Duodenal mucosa (tissue), 2 donors: ENCODE measurements at regions not wholly inside any gene's neighbourhood (a gene's known extent, or its start where the extent isn't known, plus 50 kb on each side); places are given as distances from the start of the nearest gene placed in this dataset.
"Not testable (repeated sequence)": the region's sequence is repeated elsewhere in the genome, so short reads cannot be mapped to it uniquely, and the experiment has no call there.

Experiments used
- H3K27ac ChIP-seq: one replicate; pipeline ENCODE4 v1.7.0; 2013; ENCODE audit warnings: low read depth, low read length
- H3K27me3 ChIP-seq, 2 donors: one replicate each; pipeline ENCODE4 v1.7.0; 2013; ENCODE audit warnings: low read length in 2 of 2, control low read depth in 1 of 2; ENCODE audit not compliant: insufficient read depth in 2 of 2, control insufficient read depth in 1 of 2
- H3K36me3 ChIP-seq, 2 donors: one replicate each; pipeline ENCODE4 v1.7.0; 2013; ENCODE audit warnings: low read length in 2 of 2, control low read depth in 1 of 2; ENCODE audit not compliant: insufficient read depth in 2 of 2, control insufficient read depth in 1 of 2
- H3K4me1 ChIP-seq, 2 donors: one replicate each; pipeline ENCODE4 v1.7.0; 2013; ENCODE audit warnings: low read length in 2 of 2, control low read depth in 1 of 2; ENCODE audit not compliant: insufficient read depth in 2 of 2, control insufficient read depth in 1 of 2
- H3K4me3 ChIP-seq, 2 donors: one replicate each; pipeline ENCODE4 v1.7.0; 2013; ENCODE audit warnings: low read length in 2 of 2, low read depth in 1 of 2
- H3K9ac ChIP-seq, 2 donors: one replicate each; pipeline ENCODE4 v1.7.0; 2013; ENCODE audit warnings: low read length in 2 of 2, low read depth in 1 of 2
- H3K9me3 ChIP-seq, 2 donors: one replicate each; pipeline ENCODE4 v1.7.0; 2013; ENCODE audit warnings: low read length in 2 of 2, control low read depth in 1 of 2; ENCODE audit not compliant: control insufficient read depth in 1 of 2

DNA sequence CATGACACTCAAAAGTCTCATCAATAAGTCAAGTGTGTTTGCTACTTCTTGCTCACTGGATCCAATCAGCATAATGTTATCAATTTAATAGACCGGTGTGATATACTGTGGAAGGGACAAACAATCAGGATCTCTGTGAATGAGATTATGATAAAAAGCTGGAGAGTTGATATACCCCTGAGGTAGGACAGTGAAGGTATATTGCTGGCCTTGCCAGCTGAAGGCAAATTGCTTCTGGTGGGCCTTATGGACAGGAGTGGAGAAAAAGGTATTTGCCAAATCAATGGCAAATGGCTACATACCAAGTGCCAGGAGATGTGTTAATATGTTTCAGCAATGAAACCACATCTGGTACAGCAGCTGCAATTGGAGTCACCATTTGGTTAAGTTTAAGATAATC lies 134.4 kb upstream of the TENT5A start:
- H3K4me1 ChIP-seq, H3K27me3 ChIP-seq, H3K27ac ChIP-seq, H3K9ac ChIP-seq, H3K36me3 ChIP-seq, H3K4me3 ChIP-seq, H3K9me3 ChIP-seq: not testable (repeated sequence)

DNA sequence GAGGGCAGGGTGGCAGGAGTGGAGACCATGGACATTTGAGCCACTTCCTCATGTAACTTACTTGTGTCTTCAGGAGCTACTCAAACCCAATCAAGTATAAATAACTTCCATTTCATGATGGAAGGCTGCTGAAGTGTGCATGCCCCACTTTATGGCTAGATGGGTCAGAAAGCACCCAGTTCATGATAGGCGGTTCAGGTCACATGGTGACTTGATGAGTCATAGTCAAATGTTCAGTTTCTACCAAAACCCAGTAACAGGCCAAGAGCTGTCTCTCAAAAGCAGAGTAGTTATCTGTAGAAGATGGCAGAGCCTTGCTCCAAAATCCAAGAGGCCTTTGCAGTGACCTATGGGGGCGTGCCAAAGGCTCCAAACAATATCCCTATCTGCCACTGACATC lies 133.7 kb upstream of the TENT5A start:
- Histone ChIP-seq H3K4me1 (no peaks in the 10 kb centered on the region), H3K9me3 (no peaks in the 10 kb centered on the region), H3K4me3 (no peak overlapping the region), H3K9ac (no peak overlapping the region), H3K27ac (no peak overlapping the region), H3K36me3 (no peaks in the 10 kb centered on the region), H3K27me3 (no peaks in the 10 kb centered on the region)

DNA sequence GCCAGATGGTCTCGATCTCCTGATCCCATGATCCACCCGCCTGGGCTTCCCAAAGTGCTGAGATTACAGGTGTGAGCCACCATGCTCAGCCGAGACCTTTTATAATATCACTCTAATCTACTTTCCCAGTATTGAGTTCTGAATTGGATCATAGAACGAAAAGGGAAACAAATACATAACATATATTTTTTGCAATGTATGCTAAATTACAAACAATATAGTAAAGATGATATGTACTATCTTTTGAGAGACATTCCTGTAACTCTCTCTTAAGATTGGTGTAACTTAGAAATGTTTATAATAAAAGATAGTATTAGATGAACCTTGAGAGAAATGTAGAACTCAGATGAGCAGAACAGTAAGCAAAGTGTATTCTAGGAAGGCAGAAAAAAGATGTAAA lies 129.2 kb upstream of the TENT5A start:
- Histone ChIP-seq H3K27me3 (no peaks in the 10 kb centered on the region), H3K36me3 (no peaks in the 10 kb centered on the region), H3K27ac (no peak overlapping the region), H3K9ac (no peak overlapping the region), H3K9me3 (no peaks in the 10 kb centered on the region), H3K4me3 (no peak overlapping the region), H3K4me1 (no peaks in the 10 kb centered on the region)

DNA sequence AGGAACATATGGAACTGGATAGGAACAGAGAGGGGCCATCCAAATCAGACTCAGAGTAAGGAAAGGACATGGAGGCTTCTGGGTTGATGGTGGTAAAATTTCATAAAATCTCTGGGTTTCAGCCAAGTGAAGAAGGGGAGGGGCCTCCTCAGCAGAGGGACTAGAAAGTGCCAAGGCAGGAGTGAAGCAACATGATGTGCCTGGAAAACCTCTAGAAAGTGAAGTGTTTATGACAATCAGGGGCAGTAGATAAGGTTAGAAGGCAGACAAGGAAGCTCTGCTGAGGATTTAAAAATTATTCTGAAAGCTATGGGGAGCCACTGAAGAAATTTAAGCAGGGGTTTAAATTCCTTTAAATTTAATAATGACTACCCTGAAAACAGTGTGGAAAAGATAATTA lies 126.0 kb upstream of the TENT5A start:
- Histone ChIP-seq H3K27me3 (no peaks in the 10 kb centered on the region), H3K9me3 (no peaks in the 10 kb centered on the region), H3K9ac (no peak overlapping the region), H3K4me1 (no peaks in the 10 kb centered on the region), H3K27ac (no peak overlapping the region), H3K4me3 (no peak overlapping the region), H3K36me3 (no peaks in the 10 kb centered on the region)

DNA sequence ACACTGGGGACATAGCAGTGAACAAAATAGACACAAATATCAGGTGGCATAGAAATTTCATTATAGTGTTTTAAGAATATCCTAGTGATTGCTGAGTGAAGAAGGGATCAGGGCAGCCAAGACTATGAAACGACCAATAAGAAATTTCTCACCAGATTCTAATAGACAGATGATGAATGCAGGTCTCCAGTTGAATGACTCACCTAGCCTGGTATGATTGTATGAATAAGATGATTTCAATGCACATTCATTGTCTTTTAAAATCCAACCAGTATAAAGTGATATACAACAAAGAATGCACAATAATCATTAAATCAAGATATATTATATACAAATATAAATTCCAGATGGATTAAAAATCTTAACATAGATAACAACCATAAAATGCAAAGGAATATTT lies 124.5 kb upstream of the TENT5A start:
- H3K36me3 ChIP-seq: no peaks in the 10 kb centered on the region
- no peaks in the 10 kb centered on the region for H3K4me1 ChIP-seq
- no peak overlapping the region for H3K27ac ChIP-seq

DNA sequence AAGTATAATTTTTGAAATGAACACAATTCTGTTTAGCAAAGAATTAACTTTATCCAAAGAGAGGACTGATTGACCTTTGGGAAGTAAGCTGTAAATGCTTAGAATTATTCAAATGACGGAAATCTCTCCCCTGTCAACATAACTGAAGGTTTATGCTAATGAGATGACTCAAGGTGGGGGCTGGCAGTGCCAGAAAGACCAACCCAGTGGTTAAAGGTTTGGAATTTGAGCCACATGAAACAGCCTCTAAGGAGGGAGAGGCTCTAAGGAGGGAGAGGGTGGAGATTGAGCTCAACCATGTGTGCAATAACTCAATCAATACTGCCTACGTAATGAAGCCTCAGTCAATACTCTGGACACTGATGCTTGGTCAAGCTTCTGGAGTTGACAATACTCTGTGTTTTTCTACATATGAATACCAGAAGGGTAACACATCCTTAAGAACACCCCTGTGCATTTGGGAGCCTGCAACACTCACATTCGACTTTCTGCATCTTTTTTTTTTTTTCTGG lies 123.4 kb upstream of the TENT5A start:
- H3K9ac ChIP-seq: no peak overlapping the region
- H3K27ac ChIP-seq: no peak overlapping the region
- H3K9me3 ChIP-seq: no peaks in the 10 kb centered on the region
- H3K27me3 ChIP-seq: no peaks in the 10 kb centered on the region
- H3K4me1 ChIP-seq: no peaks in the 10 kb centered on the region
- no peak overlapping the region for H3K4me3 ChIP-seq
- H3K36me3 ChIP-seq: no peaks in the 10 kb centered on the region

More for the DNA sequence above, 124.5 kb upstream of the TENT5A start:
- no peak overlapping the region for H3K4me3 ChIP-seq
- H3K27me3 ChIP-seq: no peaks in the 10 kb centered on the region
- no peak overlapping the region for H3K9ac ChIP-seq
- no peaks in the 10 kb centered on the region for H3K9me3 ChIP-seq

DNA sequence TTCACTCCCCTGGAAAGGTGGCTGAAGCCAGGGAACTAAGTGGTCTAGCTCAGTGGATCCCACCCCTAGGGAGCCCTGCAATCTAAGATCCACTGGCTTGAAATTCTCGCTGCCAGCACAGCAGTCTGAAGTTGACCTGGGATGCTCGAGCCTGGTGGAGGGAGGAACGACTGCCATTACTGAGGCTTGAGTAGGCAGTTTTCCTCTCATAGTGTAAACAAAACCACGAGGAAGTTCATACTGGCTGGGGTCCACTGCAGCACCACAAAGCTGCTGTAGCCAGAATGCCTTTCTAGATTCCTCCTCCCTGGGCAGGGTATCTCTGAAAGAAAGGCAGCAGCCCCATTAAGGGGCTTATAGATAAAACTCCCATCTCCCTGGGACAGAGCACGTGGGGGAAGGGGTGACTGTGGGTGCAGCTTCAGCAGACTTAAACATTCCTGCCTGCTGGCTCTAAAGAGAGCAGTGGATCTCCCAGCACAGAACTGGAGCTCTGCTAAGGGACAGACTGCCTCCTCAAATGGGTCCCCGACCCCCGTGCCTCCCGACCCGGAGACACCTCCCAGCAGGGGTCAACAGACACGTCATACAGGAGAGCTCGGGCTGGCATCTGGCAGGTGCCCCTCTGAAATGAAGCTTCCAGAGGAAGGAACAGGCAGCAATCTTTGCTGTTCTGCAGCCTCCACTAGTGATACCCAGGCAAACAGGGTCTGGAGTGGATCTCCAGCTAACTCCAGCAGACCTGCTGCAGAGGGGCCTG lies 117.4 kb upstream of the TENT5A start:
- not testable (repeated sequence) for H3K27me3 ChIP-seq, H3K9me3 ChIP-seq, H3K36me3 ChIP-seq, H3K9ac ChIP-seq, H3K4me1 ChIP-seq, H3K4me3 ChIP-seq, H3K27ac ChIP-seq

DNA sequence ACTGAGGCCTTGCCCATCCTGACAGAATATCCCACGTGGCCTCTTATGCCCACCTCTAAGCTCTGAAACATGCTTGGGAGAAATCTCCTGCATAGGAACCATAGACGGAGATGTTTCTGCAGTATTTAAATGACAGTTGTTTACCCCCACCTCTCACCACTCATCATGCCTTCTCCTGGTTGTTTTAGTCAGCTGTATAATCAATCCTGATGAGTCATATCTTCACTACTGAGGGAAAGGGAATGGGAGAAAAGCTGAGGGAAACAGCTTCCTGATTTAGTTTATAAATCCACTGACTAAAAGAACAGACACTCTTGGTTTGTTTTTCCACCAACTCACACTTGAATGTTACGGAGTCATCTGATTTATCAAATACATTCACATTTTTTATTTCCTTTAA lies 113.2 kb upstream of the TENT5A start:
- Histone ChIP-seq H3K27me3 (no peaks in the 10 kb centered on the region), H3K27ac (no peak overlapping the region), H3K9ac (no peak overlapping the region), H3K4me1 (no peaks in the 10 kb centered on the region), H3K4me3 (no peak overlapping the region), H3K9me3 (no peaks in the 10 kb centered on the region), H3K36me3 (no peaks in the 10 kb centered on the region)

DNA sequence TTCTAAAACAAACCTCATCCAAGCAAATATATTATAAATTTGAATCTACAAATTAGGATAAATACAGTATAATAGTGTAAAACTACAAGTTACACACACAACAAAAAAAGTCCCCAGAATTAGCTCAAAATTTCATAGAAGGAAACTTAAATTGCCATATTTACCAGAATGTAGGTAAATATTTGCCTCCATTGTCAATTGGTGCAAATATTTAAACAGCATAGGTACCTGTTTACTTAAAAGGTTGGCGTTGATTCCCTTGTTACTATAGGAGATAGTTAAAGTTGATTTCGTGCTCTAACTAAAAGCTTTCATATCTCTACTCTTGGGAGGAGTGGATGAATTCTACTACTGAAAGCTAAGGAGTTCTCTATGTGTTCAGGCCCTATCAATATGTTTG lies 111.6 kb upstream of the TENT5A start:
- H3K9ac ChIP-seq: no peak overlapping the region
- no peak overlapping the region for H3K27ac ChIP-seq
- no peaks in the 10 kb centered on the region for H3K27me3 ChIP-seq
- peaks cover 0 to 4% of the 10 kb centered on the region in 2 donors for H3K4me1 ChIP-seq
- H3K4me3 ChIP-seq: no peak overlapping the region
- no peaks in the 10 kb centered on the region for H3K9me3 ChIP-seq
- no peaks in the 10 kb centered on the region for H3K36me3 ChIP-seq

DNA sequence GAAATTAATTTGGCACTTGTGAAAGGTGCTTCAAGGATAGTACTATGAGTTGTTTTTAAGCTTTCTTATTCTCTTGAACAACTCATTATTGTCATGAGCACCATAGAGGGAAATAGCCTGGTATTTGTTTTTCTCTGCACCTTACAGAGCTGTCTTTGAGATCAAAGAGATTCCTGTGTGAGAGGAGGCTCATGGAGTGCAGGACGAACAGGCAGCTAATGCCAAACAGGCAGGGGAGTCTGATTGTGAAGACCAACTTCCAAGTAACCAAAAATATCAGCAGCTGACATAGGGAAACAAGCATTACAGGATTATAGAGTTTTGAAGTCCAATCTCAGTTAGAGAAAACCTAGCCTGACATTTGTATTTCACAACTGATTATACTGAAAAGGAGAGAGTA lies 110.6 kb upstream of the TENT5A start:
- H3K4me1 ChIP-seq: peaks cover 0 to 4% of the 10 kb centered on the region in 2 donors
- H3K27me3 ChIP-seq: no peaks in the 10 kb centered on the region
- no peak overlapping the region for H3K9ac ChIP-seq
- no peak overlapping the region for H3K4me3 ChIP-seq
- H3K9me3 ChIP-seq: no peaks in the 10 kb centered on the region
- H3K27ac ChIP-seq: no peak overlapping the region
- H3K36me3 ChIP-seq: no peaks in the 10 kb centered on the region
